GM23338 (cell line): ENCODE measurements at regions not wholly inside any gene's neighbourhood (a gene's known extent, or its start where the extent isn't known, plus 50 kb on each side); places are given as distances from the start of the nearest gene placed in this dataset.

Experiments used
- ATAC-seq: fragments of 200-7000 bp; cut with Tn5 transposase; 3 replicates; pipeline ENCODE4 v1.9.1; 2020
- DNase-seq: peaks from one replicate; pipeline ENCODE4 v3.0.0-alpha.2; 2015; ENCODE audit warnings: low spot score
- H2AFZ ChIP-seq: fragments of 200-600 bp; sonication (generic); 2 replicates; pipeline ENCODE4 v1.8.0; 2016; ENCODE audit warnings: antibody characterized with exemption, mild to moderate bottlenecking, moderate library complexity
- H3F3A ChIP-seq: fragments of 200-600 bp; sonication (generic); replicated peaks from 2 replicates; pipeline ENCODE4 v1.8.0; 2017; ENCODE audit warnings: antibody characterized with exemption, mixed run types, low read depth
- H3K27ac ChIP-seq: fragments of 200-600 bp; sonication (generic); 2 replicates; pipeline ENCODE4 v1.6.1; 2016; ENCODE audit warnings: low read depth
- H3K27me3 ChIP-seq: fragments of 200-600 bp; sonication (generic); 2 replicates; pipeline ENCODE4 v1.8.0; 2016; ENCODE audit warnings: mild to moderate bottlenecking, mixed run types, moderate library complexity; ENCODE audit not compliant: insufficient read depth
- H3K36me3 ChIP-seq: fragments of 200-600 bp; sonication (generic); 2 replicates; pipeline ENCODE4 v1.8.0; 2016; ENCODE audit warnings: mild to moderate bottlenecking; ENCODE audit not compliant: insufficient read depth
- H3K4me1 ChIP-seq: fragments of 200-600 bp; sonication (generic); 2 replicates; pipeline ENCODE4 v1.8.0; 2016; ENCODE audit warnings: mild to moderate bottlenecking, moderate library complexity; ENCODE audit not compliant: insufficient read depth
- H3K4me2 ChIP-seq: fragments of 200-600 bp; sonication (generic); 2 replicates; pipeline ENCODE4 v1.7.1; 2017; ENCODE audit warnings: mixed run types
- H3K4me3 ChIP-seq: fragments of 200-600 bp; sonication (generic); 2 replicates; pipeline ENCODE4 v1.6.1; 2016; ENCODE audit warnings: mixed run types
- H3K79me2 ChIP-seq: fragments of 200-600 bp; sonication (generic); replicated peaks from 2 replicates; pipeline ENCODE4 v1.8.0; 2017; ENCODE audit warnings: mild to moderate bottlenecking; ENCODE audit not compliant: insufficient read depth
- H3K9me2 ChIP-seq: fragments of 200-600 bp; sonication (generic); 2 replicates; pipeline ENCODE4 v1.8.0; 2017; ENCODE audit not compliant: insufficient read depth
- H4K20me1 ChIP-seq: fragments of 200-600 bp; sonication (generic); replicated peaks from 2 replicates; pipeline ENCODE4 v1.8.0; 2017; ENCODE audit warnings: mild to moderate bottlenecking; ENCODE audit not compliant: insufficient read depth
- H3K27ac Mint-ChIP-seq: 2 replicates; pipeline ENCODE4 v1.8.0; 2020; ENCODE audit warnings: inconsistent platforms, mild to moderate bottlenecking, moderate library complexity, mixed read lengths
- H3K27me3 Mint-ChIP-seq: 3 replicates; pipeline ENCODE4 v1.8.0; 2022; ENCODE audit warnings: low read depth, mild to moderate bottlenecking, moderate library complexity, mixed read lengths, inconsistent platforms; ENCODE audit not compliant: insufficient read depth, poor library complexity
- H3K36me3 Mint-ChIP-seq: 3 replicates; pipeline ENCODE4 v1.8.0; 2021; ENCODE audit warnings: low read depth, mild to moderate bottlenecking, inconsistent platforms, moderate library complexity, mixed read lengths
- H3K4me1 Mint-ChIP-seq: 3 replicates; pipeline ENCODE4 v1.8.0; 2020; ENCODE audit warnings: mild to moderate bottlenecking, inconsistent platforms, mixed read lengths
- H3K4me3 Mint-ChIP-seq: 3 replicates; pipeline ENCODE4 v1.8.0; 2021; ENCODE audit warnings: moderate library complexity, mild to moderate bottlenecking, inconsistent platforms, mixed read lengths
- H3K9me3 Mint-ChIP-seq: 3 replicates; pipeline ENCODE4 v1.8.0; 2020; ENCODE audit warnings: moderate library complexity, mild to moderate bottlenecking, inconsistent platforms, mixed read lengths
- CREB1 ChIP-seq: fragments of 250-450 bp; sonication (Bioruptor Pico); IDR thresholded peaks from 2 replicates; pipeline ENCODE4 v1.5.0; 2020; ENCODE audit warnings: low read depth, mild to moderate bottlenecking, moderate library complexity
- EZH2 ChIP-seq: fragments of 200-600 bp; sonication (generic); IDR thresholded peaks from one replicate; pipeline ENCODE4 v1.8.0; 2017; ENCODE audit warnings: antibody characterized with exemption, mild to moderate bottlenecking, low read depth; ENCODE audit not compliant: unreplicated experiment
- EZH2phosphoT487 ChIP-seq: fragments of 200-600 bp; sonication (generic); IDR thresholded peaks from one replicate; pipeline ENCODE4 v1.8.1; 2018; ENCODE audit warnings: antibody characterized with exemption; ENCODE audit not compliant: unreplicated experiment
- JUNB ChIP-seq: IDR thresholded peaks from one replicate; pipeline ENCODE4 v1.6.1; 2016; ENCODE audit warnings: antibody characterized with exemption; ENCODE audit not compliant: unreplicated experiment
- NANOG ChIP-seq: IDR thresholded peaks from 2 replicates; pipeline ENCODE4 v1.6.1; 2016; ENCODE audit warnings: antibody characterized with exemption, borderline replicate concordance
- POLR2AphosphoS5 ChIP-seq: IDR thresholded peaks from 2 replicates; pipeline ENCODE4 v1.6.1; 2016; ENCODE audit warnings: antibody characterized with exemption, low read depth
- STAT1 ChIP-seq: IDR thresholded peaks from one replicate; pipeline ENCODE4 v1.6.1; 2016; ENCODE audit warnings: antibody characterized with exemption; ENCODE audit not compliant: unreplicated experiment
- ZNF114 ChIP-seq: fragments of 250-450 bp; sonication (Bioruptor Pico); IDR thresholded peaks from 2 replicates; pipeline ENCODE4 v1.5.0; 2020; ENCODE audit warnings: mild to moderate bottlenecking, moderate library complexity
- ZNF331 ChIP-seq: fragments of 250-450 bp; sonication (Bioruptor Pico); IDR thresholded peaks from 2 replicates; pipeline ENCODE4 v1.5.0; 2020; ENCODE audit warnings: low read depth, mild to moderate bottlenecking, moderate library complexity
- TF ChIP-seq, protein P1 (sequence below), 2 experiments: fragments of 200-600 bp in 1 of 2; sonication (generic) in 1 of 2; conservative IDR thresholded peaks; 2 replicates each; pipeline versions ENCODE4 v1.5.1 to v1.6.1; 2016 to 2017; ENCODE audit warnings: antibody characterized with exemption in 2 of 2, low read depth in 2 of 2, mild to moderate bottlenecking in 2 of 2, moderate library complexity in 1 of 2
- TF ChIP-seq, protein P2 (sequence below): IDR thresholded peaks from 2 replicates; pipeline ENCODE4 v1.6.1; 2016; ENCODE audit warnings: antibody characterized with exemption
- TF ChIP-seq, protein P3 (sequence below): fragments of 250-450 bp; sonication (Bioruptor Pico); IDR thresholded peaks from 2 replicates; pipeline ENCODE4 v1.5.0; 2020; ENCODE audit warnings: mild to moderate bottlenecking, moderate library complexity
- TF ChIP-seq, protein P4 (sequence below): IDR thresholded peaks from one replicate; pipeline ENCODE4 v1.6.1; 2018; ENCODE audit warnings: antibody characterized with exemption; ENCODE audit not compliant: unreplicated experiment

DNA sequence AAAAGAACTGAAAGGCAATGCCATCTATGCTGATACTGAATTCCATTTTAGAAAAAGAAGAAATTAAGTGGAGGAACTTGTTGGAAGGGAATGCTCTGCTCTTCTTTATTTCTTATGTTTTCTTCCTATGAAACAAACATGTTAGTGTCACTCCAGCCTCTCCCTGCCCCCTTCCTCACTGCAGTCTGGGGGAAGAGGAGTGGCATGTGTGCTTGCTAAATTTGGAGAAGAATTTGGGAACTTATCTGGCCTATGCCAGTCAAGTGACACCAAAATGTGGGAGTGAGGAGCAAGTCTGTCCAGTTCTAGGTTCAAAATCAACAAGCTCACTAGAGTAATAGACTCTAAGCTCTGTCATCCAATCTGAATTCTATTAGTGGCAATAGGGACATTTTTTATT is 214.6 kb downstream of the RBM26 start:
- no peaks in the 10 kb centered on the region for H3K9me3 Mint-ChIP-seq
- no peak overlapping the region for H3K27ac ChIP-seq
- no peaks in the 10 kb centered on the region for H3K27me3 Mint-ChIP-seq
- peak overlapping the region; percentile 21; the same call in 1 of the 2 replicates for H2AFZ ChIP-seq
- no peak overlapping the region for H3K4me2 ChIP-seq
- no peak for DNase-seq
- H3K9me2 ChIP-seq = no peaks in the 10 kb centered on the region; the same call in 1 of the 2 replicates
- H3K4me1 Mint-ChIP-seq = peaks cover 8% of the 10 kb centered on the region; the same call in 2 of the 3 replicates
- no peak overlapping the region for H3K4me3 ChIP-seq
- H3K79me2 ChIP-seq = no peaks in the 10 kb centered on the region
- no peak for ATAC-seq
- H3K4me1 ChIP-seq = no peaks in the 10 kb centered on the region
- H3K4me3 Mint-ChIP-seq = no peak overlapping the region
- no peaks in the 10 kb centered on the region for H3K36me3 ChIP-seq
- H3K27me3 ChIP-seq = no peaks in the 10 kb centered on the region
- no peaks in the 10 kb centered on the region for H3K36me3 Mint-ChIP-seq
- no peaks in the 10 kb centered on the region for H3F3A ChIP-seq
- no peak overlapping the region for H3K27ac Mint-ChIP-seq
- H4K20me1 ChIP-seq = no peaks in the 10 kb centered on the region
- TF ChIP-seq NANOG (no peak), CREB1 (CRISPR knock-in tag) (no peak), ZNF331 (CRISPR knock-in tag) (no peak), EZH2 (no peak), POLR2AphosphoS5 (no peak), STAT1 (no peak), EZH2phosphoT487 (no peak), JUNB (no peak), ZNF114 (CRISPR knock-in tag) (no peak)
- TF ChIP-seq, protein P1, sequence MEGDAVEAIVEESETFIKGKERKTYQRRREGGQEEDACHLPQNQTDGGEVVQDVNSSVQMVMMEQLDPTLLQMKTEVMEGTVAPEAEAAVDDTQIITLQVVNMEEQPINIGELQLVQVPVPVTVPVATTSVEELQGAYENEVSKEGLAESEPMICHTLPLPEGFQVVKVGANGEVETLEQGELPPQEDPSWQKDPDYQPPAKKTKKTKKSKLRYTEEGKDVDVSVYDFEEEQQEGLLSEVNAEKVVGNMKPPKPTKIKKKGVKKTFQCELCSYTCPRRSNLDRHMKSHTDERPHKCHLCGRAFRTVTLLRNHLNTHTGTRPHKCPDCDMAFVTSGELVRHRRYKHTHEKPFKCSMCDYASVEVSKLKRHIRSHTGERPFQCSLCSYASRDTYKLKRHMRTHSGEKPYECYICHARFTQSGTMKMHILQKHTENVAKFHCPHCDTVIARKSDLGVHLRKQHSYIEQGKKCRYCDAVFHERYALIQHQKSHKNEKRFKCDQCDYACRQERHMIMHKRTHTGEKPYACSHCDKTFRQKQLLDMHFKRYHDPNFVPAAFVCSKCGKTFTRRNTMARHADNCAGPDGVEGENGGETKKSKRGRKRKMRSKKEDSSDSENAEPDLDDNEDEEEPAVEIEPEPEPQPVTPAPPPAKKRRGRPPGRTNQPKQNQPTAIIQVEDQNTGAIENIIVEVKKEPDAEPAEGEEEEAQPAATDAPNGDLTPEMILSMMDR (conservative IDR thresholded peaks at IDR 0.05; ENCODE audit: low read depth in 2 of 2) = no peak
- TF ChIP-seq, protein P2, sequence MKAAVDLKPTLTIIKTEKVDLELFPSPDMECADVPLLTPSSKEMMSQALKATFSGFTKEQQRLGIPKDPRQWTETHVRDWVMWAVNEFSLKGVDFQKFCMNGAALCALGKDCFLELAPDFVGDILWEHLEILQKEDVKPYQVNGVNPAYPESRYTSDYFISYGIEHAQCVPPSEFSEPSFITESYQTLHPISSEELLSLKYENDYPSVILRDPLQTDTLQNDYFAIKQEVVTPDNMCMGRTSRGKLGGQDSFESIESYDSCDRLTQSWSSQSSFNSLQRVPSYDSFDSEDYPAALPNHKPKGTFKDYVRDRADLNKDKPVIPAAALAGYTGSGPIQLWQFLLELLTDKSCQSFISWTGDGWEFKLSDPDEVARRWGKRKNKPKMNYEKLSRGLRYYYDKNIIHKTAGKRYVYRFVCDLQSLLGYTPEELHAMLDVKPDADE = no peak
- TF ChIP-seq, protein P3, sequence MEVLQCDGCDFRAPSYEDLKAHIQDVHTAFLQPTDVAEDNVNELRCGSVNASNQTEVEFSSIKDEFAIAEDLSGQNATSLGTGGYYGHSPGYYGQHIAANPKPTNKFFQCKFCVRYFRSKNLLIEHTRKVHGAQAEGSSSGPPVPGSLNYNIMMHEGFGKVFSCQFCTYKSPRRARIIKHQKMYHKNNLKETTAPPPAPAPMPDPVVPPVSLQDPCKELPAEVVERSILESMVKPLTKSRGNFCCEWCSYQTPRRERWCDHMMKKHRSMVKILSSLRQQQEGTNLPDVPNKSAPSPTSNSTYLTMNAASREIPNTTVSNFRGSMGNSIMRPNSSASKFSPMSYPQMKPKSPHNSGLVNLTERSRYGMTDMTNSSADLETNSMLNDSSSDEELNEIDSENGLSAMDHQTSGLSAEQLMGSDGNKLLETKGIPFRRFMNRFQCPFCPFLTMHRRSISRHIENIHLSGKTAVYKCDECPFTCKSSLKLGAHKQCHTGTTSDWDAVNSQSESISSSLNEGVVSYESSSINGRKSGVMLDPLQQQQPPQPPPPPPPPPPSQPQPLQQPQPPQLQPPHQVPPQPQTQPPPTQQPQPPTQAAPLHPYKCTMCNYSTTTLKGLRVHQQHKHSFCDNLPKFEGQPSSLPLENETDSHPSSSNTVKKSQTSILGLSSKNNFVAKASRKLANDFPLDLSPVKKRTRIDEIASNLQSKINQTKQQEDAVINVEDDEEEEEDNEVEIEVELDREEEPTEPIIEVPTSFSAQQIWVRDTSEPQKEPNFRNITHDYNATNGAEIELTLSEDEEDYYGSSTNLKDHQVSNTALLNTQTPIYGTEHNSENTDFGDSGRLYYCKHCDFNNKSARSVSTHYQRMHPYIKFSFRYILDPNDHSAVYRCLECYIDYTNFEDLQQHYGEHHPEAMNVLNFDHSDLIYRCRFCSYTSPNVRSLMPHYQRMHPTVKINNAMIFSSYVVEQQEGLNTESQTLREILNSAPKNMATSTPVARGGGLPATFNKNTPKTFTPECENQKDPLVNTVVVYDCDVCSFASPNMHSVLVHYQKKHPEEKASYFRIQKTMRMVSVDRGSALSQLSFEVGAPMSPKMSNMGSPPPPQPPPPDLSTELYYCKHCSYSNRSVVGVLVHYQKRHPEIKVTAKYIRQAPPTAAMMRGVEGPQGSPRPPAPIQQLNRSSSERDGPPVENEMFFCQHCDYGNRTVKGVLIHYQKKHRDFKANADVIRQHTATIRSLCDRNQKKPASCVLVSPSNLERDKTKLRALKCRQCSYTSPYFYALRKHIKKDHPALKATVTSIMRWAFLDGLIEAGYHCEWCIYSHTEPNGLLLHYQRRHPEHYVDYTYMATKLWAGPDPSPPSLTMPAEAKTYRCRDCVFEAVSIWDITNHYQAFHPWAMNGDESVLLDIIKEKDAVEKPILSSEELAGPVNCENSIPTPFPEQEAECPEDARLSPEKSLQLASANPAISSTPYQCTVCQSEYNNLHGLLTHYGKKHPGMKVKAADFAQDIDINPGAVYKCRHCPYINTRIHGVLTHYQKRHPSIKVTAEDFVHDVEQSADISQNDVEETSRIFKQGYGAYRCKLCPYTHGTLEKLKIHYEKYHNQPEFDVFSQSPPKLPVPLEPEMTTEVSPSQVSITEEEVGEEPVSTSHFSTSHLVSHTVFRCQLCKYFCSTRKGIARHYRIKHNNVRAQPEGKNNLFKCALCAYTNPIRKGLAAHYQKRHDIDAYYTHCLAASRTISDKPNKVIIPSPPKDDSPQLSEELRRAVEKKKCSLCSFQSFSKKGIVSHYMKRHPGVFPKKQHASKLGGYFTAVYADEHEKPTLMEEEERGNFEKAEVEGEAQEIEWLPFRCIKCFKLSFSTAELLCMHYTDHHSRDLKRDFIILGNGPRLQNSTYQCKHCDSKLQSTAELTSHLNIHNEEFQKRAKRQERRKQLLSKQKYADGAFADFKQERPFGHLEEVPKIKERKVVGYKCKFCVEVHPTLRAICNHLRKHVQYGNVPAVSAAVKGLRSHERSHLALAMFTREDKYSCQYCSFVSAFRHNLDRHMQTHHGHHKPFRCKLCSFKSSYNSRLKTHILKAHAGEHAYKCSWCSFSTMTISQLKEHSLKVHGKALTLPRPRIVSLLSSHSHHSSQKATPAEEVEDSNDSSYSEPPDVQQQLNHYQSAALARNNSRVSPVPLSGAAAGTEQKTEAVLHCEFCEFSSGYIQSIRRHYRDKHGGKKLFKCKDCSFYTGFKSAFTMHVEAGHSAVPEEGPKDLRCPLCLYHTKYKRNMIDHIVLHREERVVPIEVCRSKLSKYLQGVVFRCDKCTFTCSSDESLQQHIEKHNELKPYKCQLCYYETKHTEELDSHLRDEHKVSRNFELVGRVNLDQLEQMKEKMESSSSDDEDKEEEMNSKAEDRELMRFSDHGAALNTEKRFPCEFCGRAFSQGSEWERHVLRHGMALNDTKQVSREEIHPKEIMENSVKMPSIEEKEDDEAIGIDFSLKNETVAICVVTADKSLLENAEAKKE (CRISPR knock-in tag) = no peak
- TF ChIP-seq, protein P4, sequence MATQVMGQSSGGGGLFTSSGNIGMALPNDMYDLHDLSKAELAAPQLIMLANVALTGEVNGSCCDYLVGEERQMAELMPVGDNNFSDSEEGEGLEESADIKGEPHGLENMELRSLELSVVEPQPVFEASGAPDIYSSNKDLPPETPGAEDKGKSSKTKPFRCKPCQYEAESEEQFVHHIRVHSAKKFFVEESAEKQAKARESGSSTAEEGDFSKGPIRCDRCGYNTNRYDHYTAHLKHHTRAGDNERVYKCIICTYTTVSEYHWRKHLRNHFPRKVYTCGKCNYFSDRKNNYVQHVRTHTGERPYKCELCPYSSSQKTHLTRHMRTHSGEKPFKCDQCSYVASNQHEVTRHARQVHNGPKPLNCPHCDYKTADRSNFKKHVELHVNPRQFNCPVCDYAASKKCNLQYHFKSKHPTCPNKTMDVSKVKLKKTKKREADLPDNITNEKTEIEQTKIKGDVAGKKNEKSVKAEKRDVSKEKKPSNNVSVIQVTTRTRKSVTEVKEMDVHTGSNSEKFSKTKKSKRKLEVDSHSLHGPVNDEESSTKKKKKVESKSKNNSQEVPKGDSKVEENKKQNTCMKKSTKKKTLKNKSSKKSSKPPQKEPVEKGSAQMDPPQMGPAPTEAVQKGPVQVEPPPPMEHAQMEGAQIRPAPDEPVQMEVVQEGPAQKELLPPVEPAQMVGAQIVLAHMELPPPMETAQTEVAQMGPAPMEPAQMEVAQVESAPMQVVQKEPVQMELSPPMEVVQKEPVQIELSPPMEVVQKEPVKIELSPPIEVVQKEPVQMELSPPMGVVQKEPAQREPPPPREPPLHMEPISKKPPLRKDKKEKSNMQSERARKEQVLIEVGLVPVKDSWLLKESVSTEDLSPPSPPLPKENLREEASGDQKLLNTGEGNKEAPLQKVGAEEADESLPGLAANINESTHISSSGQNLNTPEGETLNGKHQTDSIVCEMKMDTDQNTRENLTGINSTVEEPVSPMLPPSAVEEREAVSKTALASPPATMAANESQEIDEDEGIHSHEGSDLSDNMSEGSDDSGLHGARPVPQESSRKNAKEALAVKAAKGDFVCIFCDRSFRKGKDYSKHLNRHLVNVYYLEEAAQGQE = no peak
